PC-9 (cell line): ENCODE measurements at regions not wholly inside any gene's neighbourhood (a gene's known extent, or its start where the extent isn't known, plus 50 kb on each side); places are given as distances from the start of the nearest gene placed in this dataset.

ENCODE experiments used
- BruUV-seq: library from RNA; stranded (reverse); fragments of 400-500 nt; replicated peaks from 2 replicates; lab custom pipeline; 2021; lab: Mats Ljungman, UMichigan
- CTCF ChIA-PET: fragments of 300-600 bp; sonication (Branson Sonifier 250); formaldehyde crosslinking; loops from one replicate; lab custom pipeline; 2022; ENCODE audit warnings: antibody characterized with exemption; lab: Charles Lee
- POLR2A ChIA-PET: fragments of 300-600 bp; sonication (Branson Sonifier 250); formaldehyde crosslinking; loops from one replicate; lab custom pipeline; 2022; ENCODE audit warnings: antibody characterized with exemption; ENCODE audit not compliant: unreplicated experiment; lab: Charles Lee
- DNase-seq, 2 experiments: peaks; one replicate each; pipeline versions ENCODE4 v3.0.0 to v3.0.0-alpha.2; 2015 to 2022; ENCODE audit warnings: mixed read lengths in 1 of 2
- H2AFZ ChIP-seq: fragments of 200-600 bp; sonication (generic); 2 replicates; pipeline ENCODE4 v1.8.1; 2017; ENCODE audit warnings: antibody characterized with exemption
- H3F3A ChIP-seq: fragments of 200-600 bp; sonication (generic); 2 replicates; pipeline ENCODE4 v1.8.1; 2017; ENCODE audit warnings: antibody characterized with exemption, mild to moderate bottlenecking, low read depth; ENCODE audit not compliant: insufficient read depth
- H3K27ac ChIP-seq: fragments of 200-600 bp; sonication (generic); 2 replicates; pipeline ENCODE4 v1.6.1; 2016; ENCODE audit warnings: mixed run types
- H3K27me3 ChIP-seq: fragments of 200-600 bp; sonication (generic); 2 replicates; pipeline ENCODE4 v1.6.1; 2016; ENCODE audit warnings: low read depth, mixed run types; ENCODE audit not compliant: insufficient read depth
- H3K36me3 ChIP-seq: fragments of 200-600 bp; sonication (generic); 2 replicates; pipeline ENCODE4 v1.6.1; 2016; ENCODE audit warnings: low read depth, mixed run types
- H3K4me1 ChIP-seq: fragments of 200-600 bp; sonication (generic); replicated peaks from 2 replicates; pipeline ENCODE4 v1.6.1; 2016; ENCODE audit warnings: mixed run types; ENCODE audit not compliant: insufficient read depth
- H3K4me2 ChIP-seq: fragments of 200-600 bp; sonication (generic); 2 replicates; pipeline ENCODE4 v1.6.1; 2017; ENCODE audit warnings: mixed run types
- H3K4me3 ChIP-seq: fragments of 200-600 bp; sonication (generic); 2 replicates; pipeline ENCODE4 v1.6.1; 2016; ENCODE audit warnings: mixed run types
- H3K79me2 ChIP-seq: fragments of 200-600 bp; sonication (generic); 2 replicates; pipeline ENCODE4 v1.6.1; 2017; ENCODE audit warnings: low read depth, mixed run types
- H3K9me2 ChIP-seq: fragments of 200-600 bp; sonication (generic); 2 replicates; pipeline ENCODE4 v1.8.1; 2017; ENCODE audit warnings: mild to moderate bottlenecking; ENCODE audit not compliant: insufficient read depth
- H3K9me3 ChIP-seq: fragments of 200-600 bp; sonication (generic); 2 replicates; pipeline ENCODE4 v1.8.1; 2016; ENCODE audit warnings: low read depth; ENCODE audit not compliant: insufficient read depth
- H4K20me1 ChIP-seq: fragments of 200-600 bp; sonication (generic); 2 replicates; pipeline ENCODE4 v1.8.1; 2017; ENCODE audit not compliant: insufficient read depth
- CTCF ChIP-seq: fragments of 200-600 bp; sonication (generic); conservative IDR thresholded peaks from 2 replicates; pipeline ENCODE4 v1.6.1; 2017; ENCODE audit warnings: mixed run types, antibody characterized with exemption, mild to moderate bottlenecking, moderate library complexity
- EZH2 ChIP-seq: fragments of 200-600 bp; sonication (generic); IDR thresholded peaks from 2 replicates; pipeline ENCODE4 v1.8.0; 2017; ENCODE audit warnings: antibody characterized with exemption, low read depth
- intact Hi-C: fragments of 100-400 bp; cut with micrococcal nuclease; formaldehyde crosslinking; loops from one replicate; pipeline ENCODE4 v1.10.0; 2022; ENCODE audit not compliant: unreplicated experiment

GRCh38 chr2:239811806-239812560 is 213.2 kb downstream of the NDUFA10 start:
- no peaks in the 10 kb centered on the region for H3K9me2 ChIP-seq
- ChIA-PET CTCF (no interaction called here), POLR2A (no interaction called here)
- H3K27ac ChIP-seq, result no peak overlapping the region
- H3K27me3 ChIP-seq, result peaks cover 96% of the 10 kb centered on the region
- no peak overlapping the region for H3K4me2 ChIP-seq
- no peaks in the 10 kb centered on the region for H3F3A ChIP-seq
- H4K20me1 ChIP-seq, result no peaks in the 10 kb centered on the region
- no peaks in the 10 kb centered on the region for H3K79me2 ChIP-seq
- TF ChIP-seq EZH2 (no peak), CTCF (no peak)
- intact Hi-C loops, result no loop called here
- H3K36me3 ChIP-seq, result no peaks in the 10 kb centered on the region
- no peak overlapping the region for H2AFZ ChIP-seq
- H3K4me3 ChIP-seq, result no peak overlapping the region
- DNase-seq, result no peak
- H3K9me3 ChIP-seq, result no peaks in the 10 kb centered on the region
- no peaks in the 10 kb centered on the region for H3K4me1 ChIP-seq
- no TSS peak for BruUV-seq

DNA sequence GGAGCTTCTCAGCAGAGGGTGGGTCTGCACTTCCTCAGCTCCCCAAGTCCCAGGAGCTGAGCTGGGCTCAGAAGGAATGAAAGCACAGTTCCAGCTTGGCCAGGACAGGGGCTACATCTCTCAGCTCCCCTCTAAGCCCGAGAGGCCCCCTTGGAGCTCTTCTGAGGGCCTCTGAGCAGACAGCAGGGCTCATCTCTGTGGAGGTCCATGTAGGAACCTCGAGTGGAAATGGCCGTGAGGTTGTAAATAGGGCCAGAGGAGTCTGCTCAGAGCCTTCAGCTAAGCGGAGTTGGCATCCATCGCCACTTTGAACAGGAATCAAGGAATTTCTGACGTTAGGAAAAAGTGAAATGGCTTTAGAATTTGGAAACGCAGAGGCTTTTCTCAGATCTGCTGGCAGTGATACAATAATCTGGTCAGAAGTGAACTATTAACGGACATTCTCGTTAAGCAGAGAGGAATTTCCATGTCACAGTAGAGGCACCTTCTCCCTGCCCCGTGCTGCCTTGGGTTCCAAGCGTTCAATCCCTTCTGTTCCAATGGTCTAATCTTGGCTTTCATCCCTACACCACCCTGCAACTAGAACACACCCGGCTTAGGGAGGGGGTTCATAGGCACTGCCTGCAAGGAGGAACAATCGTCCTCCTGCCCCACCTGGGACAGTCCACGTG is 213.9 kb downstream of the NDUFA10 start:
- Histone ChIP-seq H2AFZ (no peak overlapping the region), H3K27ac (no peak overlapping the region), H3K9me2 (no peaks in the 10 kb centered on the region), H3K4me2 (no peak overlapping the region), H3K27me3 (peaks cover 97% of the 10 kb centered on the region), H3K9me3 (no peaks in the 10 kb centered on the region), H4K20me1 (no peaks in the 10 kb centered on the region), H3K4me3 (no peak overlapping the region), H3K36me3 (no peaks in the 10 kb centered on the region), H3K4me1 (no peaks in the 10 kb centered on the region), H3K79me2 (no peaks in the 10 kb centered on the region), H3F3A (no peaks in the 10 kb centered on the region)
- ChIA-PET POLR2A (no interaction called here), CTCF (no interaction called here)
- no peak for DNase-seq
- intact Hi-C loops, result no loop called here
- BruUV-seq, result no TSS peak
- no peak for TF ChIP-seq CTCF
- TF ChIP-seq EZH2, result no peak; the same call in 1 of the 2 replicates

GRCh38 chr2:239809391-239809790 is 215.8 kb downstream of the NDUFA10 start:
- CTCF ChIA-PET, result no interaction called here
- H3F3A ChIP-seq, result no peaks in the 10 kb centered on the region
- POLR2A ChIA-PET, result no interaction called here
- no peak overlapping the region for H2AFZ ChIP-seq
- no peaks in the 10 kb centered on the region for H4K20me1 ChIP-seq
- H3K4me2 ChIP-seq, result no peak overlapping the region
- no peak overlapping the region for H3K27ac ChIP-seq
- H3K9me3 ChIP-seq, result no peaks in the 10 kb centered on the region
- TF ChIP-seq CTCF, result no peak
- TF ChIP-seq EZH2, result no peak
- no peaks in the 10 kb centered on the region for H3K79me2 ChIP-seq
- no peak for DNase-seq
- H3K36me3 ChIP-seq, result no peaks in the 10 kb centered on the region
- no peaks in the 10 kb centered on the region for H3K4me1 ChIP-seq
- intact Hi-C loops, result no loop called here
- peaks cover 100% of the 10 kb centered on the region for H3K27me3 ChIP-seq
- no TSS peak for BruUV-seq
- no peak overlapping the region for H3K4me3 ChIP-seq
- H3K9me2 ChIP-seq, result no peaks in the 10 kb centered on the region
